ENCODE measurements at regions not wholly inside any gene's neighbourhood (a gene's known extent, or its start where the extent isn't known, plus 50 kb on each side); places are given as distances from the start of the nearest gene placed in this dataset.

GRCh38 chr22:34330432-34330831, 410.2 kb upstream of the LARGE1 start:
- 81 to 88% methylated on average over 4 of the region's 4 CpGs for WGBS, 2 donors

GRCh38 chr22:34333285-34333684, 413.0 kb upstream of the LARGE1 start:
- TF ChIP-seq POLR2A (IDR thresholded peaks at IDR 0.05) (no peak), CTCF (IDR thresholded peaks at IDR 0.05) (no peak)
- intact Hi-C loops (cut with DNase I; ENCODE audit: low total_unique reads): no loop called here
- 93 to 94% methylated on average over 4 of the region's 4 CpGs for WGBS, 2 donors

More at GRCh38 chr22:34330432-34330831, 410.2 kb upstream of the LARGE1 start:
- H3K4me3 ChIP-seq: no peak overlapping the region
- H3K4me1 ChIP-seq: no peaks in the 10 kb centered on the region
- no peaks in the 10 kb centered on the region for H3K36me3 ChIP-seq (ENCODE audit: low read depth, missing control alignments)
- no peaks in the 10 kb centered on the region for H3K9me3 ChIP-seq
- intact Hi-C loops (cut with DNase I; ENCODE audit: low total_unique reads): no loop called here
- no peaks in the 10 kb centered on the region for H3K27me3 ChIP-seq
- no peak for DNase-seq
- no peak overlapping the region for H3K27ac ChIP-seq
- no peak for TF ChIP-seq CTCF (IDR thresholded peaks at IDR 0.05)
- no peak for TF ChIP-seq POLR2A (IDR thresholded peaks at IDR 0.05)

GRCh38 chr22:34334893-34335292, 414.6 kb upstream of the LARGE1 start:
- DNase-seq: no peak
- Histone ChIP-seq H3K9me3 (no peaks in the 10 kb centered on the region), H3K4me1 (no peaks in the 10 kb centered on the region), H3K36me3 (ENCODE audit: low read depth, missing control alignments) (no peaks in the 10 kb centered on the region), H3K4me3 (no peak overlapping the region), H3K27ac (no peak overlapping the region), H3K27me3 (no peaks in the 10 kb centered on the region)
- WGBS, 2 donors: 77 to 78% methylated on average over 5 of the region's 5 CpGs
- TF ChIP-seq POLR2A (IDR thresholded peaks at IDR 0.05): no peak
- no peak for TF ChIP-seq CTCF (IDR thresholded peaks at IDR 0.05)
- intact Hi-C loops (cut with DNase I; ENCODE audit: low total_unique reads): no loop called here

More at GRCh38 chr22:34333285-34333684, 413.0 kb upstream of the LARGE1 start:
- Histone ChIP-seq H3K27me3 (no peaks in the 10 kb centered on the region), H3K4me3 (no peak overlapping the region), H3K27ac (no peak overlapping the region), H3K9me3 (no peaks in the 10 kb centered on the region), H3K4me1 (no peaks in the 10 kb centered on the region), H3K36me3 (ENCODE audit: low read depth, missing control alignments) (no peaks in the 10 kb centered on the region)
- no peak for DNase-seq

GRCh38 chr22:34344702-34345101, 424.4 kb upstream of the LARGE1 start:
- DNase-seq: no peak
- intact Hi-C loops (cut with DNase I; ENCODE audit: low total_unique reads): no loop called here
- 14 to 27% methylated on average over 1 of the region's 1 CpG for WGBS, 2 donors

More at GRCh38 chr22:34344702-34345101, 424.4 kb upstream of the LARGE1 start:
- no peaks in the 10 kb centered on the region for H3K9me3 ChIP-seq
- H3K4me3 ChIP-seq: no peak overlapping the region
- no peaks in the 10 kb centered on the region for H3K27me3 ChIP-seq
- no peak for TF ChIP-seq CTCF (IDR thresholded peaks at IDR 0.05)
- no peak for TF ChIP-seq POLR2A (IDR thresholded peaks at IDR 0.05)
- H3K36me3 ChIP-seq (ENCODE audit: low read depth, missing control alignments): no peaks in the 10 kb centered on the region
- no peaks in the 10 kb centered on the region for H3K4me1 ChIP-seq
- H3K27ac ChIP-seq: no peak overlapping the region

Data from testis (tissue), 2 donors.